ENCODE measurements at regions not wholly inside any gene's neighbourhood (a gene's known extent, or its start where the extent isn't known, plus 50 kb on each side); places are given as distances from the start of the nearest gene placed in this dataset.

- no peak for TF ChIP-seq STAT6 (CRISPR knock-in tag; conservative IDR thresholded peaks at IDR 0.05; ENCODE audit: low read depth)
- no peak for TF ChIP-seq IRF1 (CRISPR knock-in tag; IDR thresholded peaks at IDR 0.05)
- no peak for TF ChIP-seq ATF6 (CRISPR knock-in tag; IDR thresholded peaks at IDR 0.05)
- TF ChIP-seq FOXJ3 (CRISPR knock-in tag; IDR thresholded peaks at IDR 0.05; ENCODE audit: borderline replicate concordance), result no peak
These were observed 907.7 kb downstream of the LTN1 start (continued) for GRCh38 chr21:28084951-28085350.

GRCh38 chr21:28083350-28083749 lies 909.3 kb downstream of the LTN1 start:
- H3K9me3 Mint-ChIP-seq, result peaks cover 22% of the 10 kb centered on the region
- no peak overlapping the region for H3K4me3 Mint-ChIP-seq
- ChIA-PET CTCF (no interaction called here), POLR2A (no interaction called here)
- ATAC-seq (no peak), DNase-seq (ENCODE audit: low spot score) (no peak)
- H3K27me3 Mint-ChIP-seq (ENCODE audit: low read depth), result no peaks in the 10 kb centered on the region
- H3K27ac Mint-ChIP-seq, result no peak overlapping the region
- peaks cover 15% of the 10 kb centered on the region for H3K36me3 Mint-ChIP-seq
- TF ChIP-seq ERG (CRISPR knock-in tag; IDR thresholded peaks at IDR 0.05) (no peak), NR1H2 (CRISPR knock-in tag; IDR thresholded peaks at IDR 0.05) (no peak), EMX1 (CRISPR knock-in tag; IDR thresholded peaks at IDR 0.05) (no peak), NR2C2 (CRISPR knock-in tag; IDR thresholded peaks at IDR 0.05) (no peak), SOX15 (CRISPR knock-in tag; IDR thresholded peaks at IDR 0.05) (no peak), ZMAT4 (CRISPR knock-in tag; IDR thresholded peaks at IDR 0.05) (no peak), SMAD3 (CRISPR knock-in tag; IDR thresholded peaks at IDR 0.05; ENCODE audit: borderline replicate concordance) (no peak), MXD4 (CRISPR knock-in tag; IDR thresholded peaks at IDR 0.05; ENCODE audit: borderline replicate concordance) (no peak), ZNF263 (CRISPR knock-in tag; IDR thresholded peaks at IDR 0.05; ENCODE audit: low read depth) (no peak), FOXP4 (CRISPR knock-in tag; IDR thresholded peaks at IDR 0.05) (no peak)
- H3K4me1 Mint-ChIP-seq, result peaks cover 7% of the 10 kb centered on the region

GRCh38 chr21:28078126-28078525 lies 914.6 kb downstream of the LTN1 start:
- Mint-ChIP-seq H3K27ac (no peak overlapping the region), H3K4me1 (no peaks in the 10 kb centered on the region), H3K4me3 (no peak overlapping the region), H3K36me3 (peaks cover 3% of the 10 kb centered on the region), H3K27me3 (ENCODE audit: low read depth) (no peaks in the 10 kb centered on the region), H3K9me3 (peaks cover 6% of the 10 kb centered on the region)
- ATAC-seq, result no peak
- ChIA-PET CTCF (no interaction called here), POLR2A (no interaction called here)
- no peak for DNase-seq (ENCODE audit: low spot score)
- TF ChIP-seq ATF3 (CRISPR knock-in tag; conservative IDR thresholded peaks at IDR 0.05) (no peak), GABPB1 (CRISPR knock-in tag; IDR thresholded peaks at IDR 0.05) (no peak), PRRX2 (CRISPR knock-in tag; IDR thresholded peaks at IDR 0.05) (no peak), ATF6 (CRISPR knock-in tag; IDR thresholded peaks at IDR 0.05) (no peak), FOXP4 (CRISPR knock-in tag; IDR thresholded peaks at IDR 0.05) (no peak), CREM (CRISPR knock-in tag; IDR thresholded peaks at IDR 0.05) (no peak)
